H1 (cell line): ENCODE measurements at regions not wholly inside any gene's neighbourhood (a gene's known extent, or its start where the extent isn't known, plus 50 kb on each side); places are given as distances from the start of the nearest gene placed in this dataset.

Source experiments
- CTCF ChIA-PET: fragments of 300-600 bp; sonication (Branson Sonifier 250); formaldehyde crosslinking; loops from one replicate; lab custom pipeline; 2021; ENCODE audit not compliant: partially characterized antibody; lab: Charles Lee
- POLR2A ChIA-PET: fragments of 300-600 bp; sonication (Branson Sonifier 250); formaldehyde crosslinking; loops from one replicate; lab custom pipeline; 2021; ENCODE audit warnings: inconsistent platforms; ENCODE audit not compliant: partially characterized antibody; lab: Charles Lee
- DNase-seq, 2 experiments: peaks; one replicate each; pipeline versions ENCODE4 v3.0.0 to v3.0.0-alpha.2; 2010 to 2022; ENCODE audit warnings: low spot score in 2 of 2, low read depth in 1 of 2, mixed read lengths in 1 of 2
- FAIRE-seq: peaks from 2 replicates; lab custom pipeline; 2011; peaks lifted over from hg19 to GRCh38; lab: Jason Lieb, UNC
- H2AFZ ChIP-seq: 2 replicates; pipeline ENCODE4 v1.8.1; 2012; ENCODE audit warnings: low read length, inconsistent platforms
- H2AK5ac ChIP-seq: 2 replicates; pipeline ENCODE4 v1.6.1; 2013; ENCODE audit warnings: low read depth, low read length
- H2BK120ac ChIP-seq: replicated peaks from 2 replicates; pipeline ENCODE3; 2013; ENCODE audit warnings: low read depth, low read length, inconsistent platforms
- H2BK12ac ChIP-seq: 2 replicates; pipeline ENCODE4 v1.6.1; 2013; ENCODE audit warnings: low read depth, low read length
- H2BK15ac ChIP-seq: 2 replicates; pipeline ENCODE4 v1.6.1; 2013; ENCODE audit warnings: low read length
- H2BK20ac ChIP-seq: 2 replicates; pipeline ENCODE4 v1.6.1; 2013; ENCODE audit warnings: low read length
- H2BK5ac ChIP-seq: 2 replicates; pipeline ENCODE4 v1.6.1; 2013; ENCODE audit warnings: low read depth, low read length
- H3K14ac ChIP-seq: 2 replicates; pipeline ENCODE4 v1.6.1; 2013; ENCODE audit warnings: inconsistent platforms; ENCODE audit not compliant: insufficient read length
- H3K18ac ChIP-seq: 2 replicates; pipeline ENCODE4 v1.6.1; 2013; ENCODE audit warnings: low read length; ENCODE audit errors: extremely low read depth
- H3K23ac ChIP-seq: 2 replicates; pipeline ENCODE4 v1.6.1; 2013; ENCODE audit warnings: inconsistent platforms; ENCODE audit not compliant: insufficient read length
- H3K23me2 ChIP-seq: 2 replicates; pipeline ENCODE4 v1.6.1; 2013; ENCODE audit warnings: low read depth, low read length
- H3K27ac ChIP-seq: 2 replicates; pipeline ENCODE4 v1.6.1; 2011; ENCODE audit warnings: low read depth, low read length, inconsistent platforms
- H3K27me3 ChIP-seq, 4 experiments: replicated peaks in 1 of 4; 1 replicate in 1 of 4; 2 replicates in 3 of 4; pipeline versions ENCODE4 v1.6.1 to v1.8.1; 2011 to 2013; ENCODE audit warnings: low read length in 3 of 4, mild to moderate bottlenecking in 3 of 4, inconsistent platforms in 2 of 4, mixed read lengths in 2 of 4, moderate library complexity in 1 of 4; ENCODE audit not compliant: control insufficient read depth in 3 of 4, insufficient read depth in 3 of 4; ENCODE audit errors: extremely low read depth in 1 of 4
- H3K36me3 ChIP-seq, 4 experiments: 2 replicates each; pipeline versions ENCODE4 v1.6.1 to v1.8.1; 2011 to 2013; ENCODE audit warnings: mild to moderate bottlenecking in 4 of 4, low read length in 3 of 4, moderate library complexity in 2 of 4, control low read depth in 1 of 4, inconsistent platforms in 1 of 4; ENCODE audit not compliant: insufficient read depth in 4 of 4, control insufficient read depth in 2 of 4
- H3K4ac ChIP-seq: replicated peaks from 2 replicates; pipeline ENCODE3; 2013; ENCODE audit warnings: low read length, low read depth, mixed read lengths, inconsistent platforms; ENCODE audit not compliant: insufficient read length
- H3K4me1 ChIP-seq, 4 experiments: replicated peaks in 1 of 4; 1 replicate in 1 of 4; 2 replicates in 3 of 4; pipeline versions ENCODE4 v1.6.1 to v1.8.1; 2011 to 2013; ENCODE audit warnings: low read length in 3 of 4, inconsistent platforms in 2 of 4, mixed read lengths in 1 of 4; ENCODE audit not compliant: insufficient read depth in 4 of 4, control insufficient read depth in 3 of 4
- H3K4me2 ChIP-seq, 2 experiments: 2 replicates each; pipeline versions ENCODE4 v1.6.1 to v1.8.1; 2011 to 2013; ENCODE audit warnings: low read depth in 2 of 2, low read length in 2 of 2, control low read depth in 1 of 2, inconsistent platforms in 1 of 2, mild to moderate bottlenecking in 1 of 2; ENCODE audit not compliant: insufficient read depth in 1 of 2
- H3K4me3 ChIP-seq, 4 experiments: fragments of 200-600, 300-600 bp in 1 of 4; sonication (generic), shearing (Covaris generic), sonication (Bioruptor Twin) in 1 of 4; 2 replicates each; pipeline versions ENCODE4 v1.5.1 to v1.8.1; 2011 to 2016; ENCODE audit warnings: low read length in 4 of 4, low read depth in 3 of 4, control low read depth in 2 of 4, inconsistent platforms in 2 of 4, mild to moderate bottlenecking in 2 of 4, mixed read lengths in 1 of 4, moderate library complexity in 1 of 4; ENCODE audit not compliant: insufficient read depth in 2 of 4; ENCODE audit errors: extremely low read depth in 1 of 4
- H3K56ac ChIP-seq: replicated peaks from 2 replicates; pipeline ENCODE3; 2013; ENCODE audit warnings: low read depth, mild to moderate bottlenecking, mixed read lengths, low read length, inconsistent platforms; ENCODE audit not compliant: insufficient read length
- H3K79me1 ChIP-seq: 2 replicates; pipeline ENCODE4 v1.6.1; 2013; ENCODE audit warnings: low read depth, low read length, control low read depth
- H3K79me2 ChIP-seq, 2 experiments: 2 replicates each; pipeline versions ENCODE4 v1.6.1 to v1.8.1; 2012 to 2013; ENCODE audit warnings: low read length in 2 of 2, mild to moderate bottlenecking in 2 of 2, inconsistent platforms in 1 of 2; ENCODE audit not compliant: insufficient read depth in 2 of 2, control insufficient read depth in 1 of 2
- H3K9ac ChIP-seq, 4 experiments: replicated peaks in 1 of 4; 1 replicate in 1 of 4; 2 replicates in 3 of 4; pipeline versions ENCODE4 v1.6.1 to v1.8.1; 2011 to 2013; ENCODE audit warnings: low read depth in 3 of 4, low read length in 3 of 4, control low read depth in 2 of 4, mild to moderate bottlenecking in 2 of 4, moderate library complexity in 2 of 4, inconsistent platforms in 1 of 4; ENCODE audit errors: extremely low read depth in 1 of 4
- H3K9me3 ChIP-seq, 2 experiments: 2 replicates each; pipeline versions ENCODE4 v1.6.1 to v1.8.1; 2012 to 2013; ENCODE audit warnings: mild to moderate bottlenecking in 2 of 2, moderate library complexity in 2 of 2, control low read depth in 1 of 2, inconsistent platforms in 1 of 2, low read depth in 1 of 2, low read length in 1 of 2, mixed read lengths in 1 of 2; ENCODE audit not compliant: insufficient read depth in 2 of 2
- H4K20me1 ChIP-seq, 2 experiments: replicated peaks in 1 of 2; 2 replicates each; pipeline versions ENCODE3 to v1.8.1; 2011 to 2013; ENCODE audit warnings: inconsistent platforms in 2 of 2, low read length in 2 of 2, mild to moderate bottlenecking in 1 of 2; ENCODE audit not compliant: insufficient read depth in 2 of 2, control insufficient read depth in 1 of 2
- H4K5ac ChIP-seq: 2 replicates; pipeline ENCODE4 v1.6.1; 2013; ENCODE audit warnings: low read length, low read depth, mixed read lengths, inconsistent platforms; ENCODE audit not compliant: insufficient read length
- H4K8ac ChIP-seq: 2 replicates; pipeline ENCODE4 v1.8.0; 2013; ENCODE audit warnings: mild to moderate bottlenecking, moderate library complexity, low read length, inconsistent platforms; ENCODE audit not compliant: insufficient read depth; ENCODE audit errors: extremely low read depth
- H4K91ac ChIP-seq: replicated peaks from 2 replicates; pipeline ENCODE3; 2013; ENCODE audit warnings: low read length, mixed read lengths, inconsistent platforms; ENCODE audit not compliant: insufficient read length
- BACH1 ChIP-seq: IDR thresholded peaks from 2 replicates; pipeline ENCODE4 v1.6.1; 2012; ENCODE audit warnings: low read length, improper control_type of control experiment
- BCL11A ChIP-seq, 2 experiments: IDR thresholded peaks; one replicate each; pipeline ENCODE4 v1.6.1; 2011; ENCODE audit warnings: low read depth in 2 of 2, low read length in 2 of 2, mild to moderate bottlenecking in 2 of 2
- EGR1 ChIP-seq: IDR thresholded peaks from 2 replicates; pipeline ENCODE4 v1.6.1; 2011; ENCODE audit warnings: low read depth, low read length, borderline replicate concordance
- MAX ChIP-seq: IDR thresholded peaks from 2 replicates; pipeline ENCODE4 v1.6.1; 2012; ENCODE audit warnings: inconsistent platforms
- NANOG ChIP-seq: IDR thresholded peaks from 2 replicates; pipeline ENCODE4 v1.6.1; 2011; ENCODE audit warnings: low read length, low read depth, mild to moderate bottlenecking, inconsistent platforms; ENCODE audit not compliant: insufficient read depth, poor library complexity, severe bottlenecking
- RAD21 ChIP-seq, 2 experiments: IDR thresholded peaks in 1 of 2; conservative IDR thresholded peaks in 1 of 2; 2 replicates each; pipeline ENCODE4 v1.6.1; 2011; ENCODE audit warnings: low read depth in 2 of 2, low read length in 2 of 2, improper control_type of control experiment in 1 of 2, inconsistent platforms in 1 of 2, mild to moderate bottlenecking in 1 of 2, moderate library complexity in 1 of 2
- WGBS, 2 experiments: shearing (Covaris generic) in 1 of 2; methylation state at CpG; one replicate each; pipeline versions ENCODE4 v1.1.6 to v1.1.7; 2013 to 2015; ENCODE audit warnings: low lambda C conversion rate in 2 of 2, mixed read lengths in 2 of 2, inconsistent platforms in 1 of 2, low coverage in 1 of 2, missing lambda C conversion rate in 1 of 2; ENCODE audit not compliant: insufficient replicate concordance in 2 of 2, insufficient coverage in 1 of 2, insufficient read length in 1 of 2; ENCODE audit errors: extremely low coverage in 1 of 2, missing lambda C conversion rate in 1 of 2; 5-methylcytosine and 5-hydroxymethylcytosine counted together

DNA sequence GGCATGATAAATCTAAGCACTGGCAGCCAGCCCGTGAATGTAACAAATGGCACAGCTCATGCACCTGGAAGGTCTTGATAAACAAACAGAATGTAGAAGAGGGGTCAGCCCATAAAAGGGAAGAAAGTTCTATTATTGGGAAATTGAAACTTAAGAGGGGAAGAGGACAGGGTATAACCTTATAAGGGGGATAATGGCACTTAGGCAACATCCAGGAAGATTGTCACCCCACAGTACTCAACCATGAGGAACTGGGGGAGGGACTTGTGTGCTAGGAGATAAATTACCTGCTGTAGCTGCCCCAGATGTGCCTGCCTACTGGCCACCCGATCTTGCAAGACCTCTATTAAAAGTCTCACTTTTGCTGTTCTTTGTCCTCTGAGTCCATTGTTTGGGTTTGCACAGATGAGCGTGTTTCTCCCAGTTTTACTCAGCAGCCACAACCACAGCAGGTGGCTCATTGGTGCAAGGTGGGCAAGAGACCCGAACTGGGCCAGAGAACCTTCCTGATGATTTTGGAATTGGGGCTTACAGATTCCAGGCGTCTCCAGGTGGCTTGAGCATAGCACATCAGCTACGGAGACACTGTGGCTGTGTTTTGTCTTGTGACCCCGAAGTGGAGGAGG lies 79.0 kb upstream of the TAF1B start:
- no peak overlapping the region for H2AK5ac ChIP-seq
- no peaks in the 10 kb centered on the region for H3K9me3 ChIP-seq
- no peaks in the 10 kb centered on the region for H4K20me1 ChIP-seq
- ChIA-PET CTCF (interaction anchor here (0.8 kb wide), 1 partner anchor 271 kb away, joined by 3 read pairs; no protein-coding TSS in a partner anchor), POLR2A (no interaction called here)
- no peak overlapping the region for H3K18ac ChIP-seq
- H2BK20ac ChIP-seq, result no peak overlapping the region
- no peak overlapping the region for H2BK120ac ChIP-seq
- no peak overlapping the region for H4K8ac ChIP-seq
- no peak overlapping the region for H2BK5ac ChIP-seq
- no peaks in the 10 kb centered on the region for H3K79me1 ChIP-seq
- H3K14ac ChIP-seq, result no peak overlapping the region
- no peak overlapping the region for H3K56ac ChIP-seq
- no peak overlapping the region for H3K4ac ChIP-seq
- FAIRE-seq, result no peak
- no peaks in the 10 kb centered on the region for H3K23me2 ChIP-seq
- no peak overlapping the region for H3K4me2 ChIP-seq
- H3K4me3 ChIP-seq, result no peak overlapping the region
- no peaks in the 10 kb centered on the region for H3K79me2 ChIP-seq
- H3K4me1 ChIP-seq, result peaks cover 0 to 16% (median 10%) of the 10 kb centered on the region in 4 experiments; a peak in 6 of 7 replicates
- DNase-seq, result no peak
- no peak overlapping the region for H3K9ac ChIP-seq
- no peak overlapping the region for H3K27ac ChIP-seq
- no peak overlapping the region for H2BK12ac ChIP-seq
- H3K27me3 ChIP-seq, result peaks cover 0 to 2% (median under 1%) of the 10 kb centered on the region in 4 experiments; a peak in 2 of 7 replicates
- WGBS, 2 experiments, result 90% methylated on average over 7 of the region's 7 CpGs; no CpG with 5 or more reads in 1 of the 2 experiments
- no peak overlapping the region for H4K91ac ChIP-seq
- no peak overlapping the region for H3K23ac ChIP-seq
- H4K5ac ChIP-seq, result no peak overlapping the region
- H3K36me3 ChIP-seq, result no peaks in the 10 kb centered on the region
- H2AFZ ChIP-seq, result no peak overlapping the region
- no peak overlapping the region for H2BK15ac ChIP-seq
- TF ChIP-seq BACH1, result no peak
- TF ChIP-seq MAX, result no peak
- no peak for TF ChIP-seq NANOG
- no peak for TF ChIP-seq BCL11A (IDR thresholded peaks at IDR 0.05; ENCODE audit: low read depth in 2 of 2, low read length in 2 of 2)
- TF ChIP-seq EGR1, result no peak
- TF ChIP-seq RAD21 (IDR thresholded peaks at IDR 0.05 in 1 of 2, conservative IDR thresholded peaks at IDR 0.05 in 1 of 2; ENCODE audit: low read depth in 2 of 2, low read length in 2 of 2), result no peak
